GM18873 (cell line): ENCODE measurements at regions not wholly inside any gene's neighbourhood (a gene's known extent, or its start where the extent isn't known, plus 50 kb on each side); places are given as distances from the start of the nearest gene placed in this dataset.
A peak's percentile ranks its signal among the peaks of the same experiment; 100 is the strongest.
"Not testable (repeated sequence)": the region's sequence is repeated elsewhere in the genome, so short reads cannot be mapped to it uniquely, and the experiment has no call there.

ENCODE experiments used
- ATAC-seq: cut with Tn5 transposase; IDR thresholded peaks from one replicate; pipeline ENCODE4 v1.9.1; 2021; ENCODE audit warnings: mild to moderate bottlenecking, moderate library complexity, moderate number of reproducible peaks; ENCODE audit not compliant: unreplicated experiment, low FRiP score

- ATAC-seq, result no peak
Observed at GRCh38 chr4:123125477-123125876, 203.1 kb upstream of the NUDT6 start.

- no peak for ATAC-seq
Observed at GRCh38 chr4:123127218-123127617, 204.8 kb upstream of the NUDT6 start.

- ATAC-seq, result no peak
Observed at GRCh38 chr4:123127875-123128274, 205.5 kb upstream of the NUDT6 start.

- ATAC-seq, result peak; percentile 74
Observed at GRCh38 chr4:123133397-123134050, 211.1 kb upstream of the NUDT6 start.

GRCh38 chr4:123144616-123145015, 222.2 kb upstream of the NUDT6 start:
- ATAC-seq, result no peak

GRCh38 chr4:123158576-123158975, 236.2 kb upstream of the NUDT6 start:
- no peak for ATAC-seq

GRCh38 chr4:123159479-123159878, 237.1 kb upstream of the NUDT6 start:
- no peak for ATAC-seq

- ATAC-seq, result no peak
Observed at GRCh38 chr4:123162859-123163258, 233.7 kb upstream of the SPRY1 start.

GRCh38 chr4:123163501-123163900, 233.1 kb upstream of the SPRY1 start:
- no peak for ATAC-seq

- ATAC-seq, result no peak
Observed at GRCh38 chr4:123166023-123166422, 230.6 kb upstream of the SPRY1 start.

- no peak for ATAC-seq
Observed at GRCh38 chr4:123167931-123168330, 228.7 kb upstream of the SPRY1 start.

- no peak for ATAC-seq
Observed at GRCh38 chr4:123168812-123169211, 227.8 kb upstream of the SPRY1 start.

GRCh38 chr4:123170843-123171242, 225.8 kb upstream of the SPRY1 start:
- no peak for ATAC-seq

GRCh38 chr4:123176605-123177004, 220.0 kb upstream of the SPRY1 start:
- ATAC-seq, result no peak

- ATAC-seq, result no peak
Observed at GRCh38 chr4:123182289-123182688, 214.3 kb upstream of the SPRY1 start.

- ATAC-seq, result no peak
Observed at GRCh38 chr4:123183308-123183707, 213.3 kb upstream of the SPRY1 start.

- not testable (repeated sequence) for ATAC-seq
Observed at GRCh38 chr4:123183754-123184153, 212.8 kb upstream of the SPRY1 start.

GRCh38 chr4:123186731-123187130, 209.9 kb upstream of the SPRY1 start:
- ATAC-seq, result no peak

GRCh38 chr4:123190176-123190575, 206.4 kb upstream of the SPRY1 start:
- no peak for ATAC-seq

- no peak for ATAC-seq
Observed at GRCh38 chr4:123191728-123192127, 204.9 kb upstream of the SPRY1 start.

- ATAC-seq, result no peak
Observed at GRCh38 chr4:123193802-123194367, 202.7 kb upstream of the SPRY1 start.

GRCh38 chr4:123198706-123199105, 197.9 kb upstream of the SPRY1 start:
- ATAC-seq, result no peak
